ENCODE measurements at regions not wholly inside any gene's neighbourhood (a gene's known extent, or its start where the extent isn't known, plus 50 kb on each side); places are given as distances from the start of the nearest gene placed in this dataset.

DNA sequence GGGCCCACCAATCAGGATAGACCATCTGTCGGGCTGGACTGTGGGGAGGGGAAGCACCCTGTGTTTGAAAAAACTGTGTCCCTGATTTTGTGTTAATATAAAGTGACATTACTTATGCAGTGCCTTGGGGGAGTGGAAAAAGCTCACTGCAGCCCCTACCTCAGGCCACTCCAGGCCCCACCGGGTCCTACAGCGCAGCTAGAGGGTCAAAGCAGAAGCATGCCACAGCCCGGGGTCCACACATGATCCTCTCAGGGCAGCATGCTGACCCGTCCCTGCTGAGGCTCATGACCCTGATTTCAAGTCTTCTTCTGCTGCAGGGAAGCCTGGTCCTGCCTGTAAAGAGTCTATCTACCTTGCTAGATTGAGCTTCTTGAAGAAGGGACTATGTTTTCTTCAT is 133.0 kb upstream of the PLCB4 start:
- intact Hi-C loops (cut with DNase I), result loop anchor here (10.0 kb wide), 1 partner anchor 81 kb away; no protein-coding TSS in a partner anchor

DNA sequence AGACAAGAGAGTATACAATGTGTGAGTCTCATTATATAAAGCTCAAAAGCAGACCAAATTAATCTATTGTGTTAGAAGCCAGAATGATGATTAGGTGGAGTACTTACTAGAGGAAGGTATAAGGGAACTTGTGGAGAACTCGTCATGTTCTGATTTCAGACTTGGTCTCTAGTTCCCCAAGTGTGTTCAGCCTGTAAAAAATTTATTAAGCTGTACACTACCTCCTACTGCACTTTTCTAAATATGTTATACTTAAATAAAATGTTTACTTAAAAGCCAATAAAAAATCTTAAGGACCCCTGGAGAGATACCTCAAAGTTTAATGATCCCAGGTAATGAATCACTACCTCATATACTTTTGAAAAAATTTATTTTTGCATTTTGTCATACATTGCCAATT is 130.4 kb upstream of the PLCB4 start:
- ATAC-seq (ENCODE audit: poor library complexity) (no peak), DNase-seq (no peak)
- intact Hi-C loops (cut with DNase I), result loop anchor here (10.0 kb wide), 1 partner anchor 84 kb away; no protein-coding TSS in a partner anchor

More for the DNA sequence above, 133.0 kb upstream of the PLCB4 start:
- DNase-seq, result no peak
- no peak for ATAC-seq (ENCODE audit: poor library complexity)

DNA sequence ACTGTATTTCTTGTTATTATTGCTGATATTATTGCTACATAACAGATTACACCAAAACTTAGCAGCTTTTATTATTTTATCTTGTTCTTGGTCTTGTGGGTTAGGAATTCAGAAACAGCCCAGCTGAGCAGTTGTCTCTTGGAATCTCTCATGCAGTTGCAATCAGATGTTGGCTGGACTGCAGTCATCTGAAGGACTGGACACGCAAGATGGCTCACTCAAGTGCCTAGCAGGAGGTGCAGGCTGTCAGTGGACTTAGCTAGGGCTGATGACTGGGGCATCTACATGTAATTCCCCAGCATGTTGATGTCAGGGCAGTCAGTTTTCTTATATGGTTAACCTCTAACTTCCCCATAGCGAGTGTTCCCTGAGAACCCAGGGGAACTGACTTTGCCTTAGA is 128.6 kb upstream of the PLCB4 start:
- intact Hi-C loops (cut with DNase I), result no loop called here
- DNase-seq, result no peak

GRCh38 chr20:8943631-8944030 is 125.3 kb upstream of the PLCB4 start:
- DNase-seq, result no peak
- ATAC-seq (ENCODE audit: poor library complexity), result peak; percentile 29
- intact Hi-C loops (cut with DNase I), result no loop called here

More for the DNA sequence above, 128.6 kb upstream of the PLCB4 start:
- no peak for ATAC-seq (ENCODE audit: poor library complexity)

DNA sequence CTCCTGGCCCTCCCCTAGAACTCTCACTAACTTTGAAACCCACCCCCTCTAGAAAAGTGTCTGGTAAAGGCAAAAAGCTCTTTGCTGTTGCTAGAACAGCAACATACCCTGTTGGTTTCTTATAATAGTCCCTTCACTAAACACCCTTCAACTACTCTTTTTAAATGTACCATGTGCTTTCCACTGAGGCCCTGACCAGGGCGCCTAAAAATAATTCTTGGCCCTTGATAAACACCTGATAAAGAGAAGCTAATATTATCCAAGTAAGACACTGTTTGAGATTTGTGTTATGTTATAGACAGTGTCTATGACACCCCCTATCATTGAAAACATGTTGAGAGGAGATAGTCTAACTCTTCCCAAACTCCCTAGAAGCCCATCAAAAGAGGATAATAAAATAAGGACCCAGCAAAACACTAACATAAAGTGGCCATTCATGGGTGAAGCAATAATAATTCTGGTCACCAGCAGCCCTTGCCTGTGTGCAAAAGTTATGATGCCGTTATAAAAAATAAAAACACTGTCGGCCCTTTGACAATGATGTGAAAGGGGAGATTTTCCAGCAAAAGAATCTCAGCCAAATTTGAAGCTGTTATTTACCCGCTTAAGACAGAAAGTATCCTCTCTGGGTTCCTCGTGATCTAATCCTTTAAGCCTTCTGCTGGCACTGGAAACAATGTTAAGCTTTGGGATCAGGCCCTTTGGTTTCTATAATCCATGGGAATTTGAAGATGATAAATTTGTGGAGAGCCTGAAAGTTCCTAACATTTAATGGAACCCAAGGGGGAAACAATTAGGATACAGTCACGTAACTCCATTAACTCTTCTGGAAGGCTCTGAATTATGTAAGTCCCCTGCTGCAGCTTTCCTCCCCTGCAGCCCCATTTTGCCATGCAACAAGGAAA is 122.6 kb upstream of the PLCB4 start:
- intact Hi-C loops (cut with DNase I), result no loop called here
- ATAC-seq (ENCODE audit: poor library complexity), result peak; percentile 76

GRCh38 chr20:8948442-8949020 is 120.4 kb upstream of the PLCB4 start:
- intact Hi-C loops (cut with DNase I), result no loop called here
- no peak for DNase-seq
- ATAC-seq (ENCODE audit: poor library complexity), result no peak

More for the DNA sequence above, 122.6 kb upstream of the PLCB4 start:
- DNase-seq, result no peak

DNA sequence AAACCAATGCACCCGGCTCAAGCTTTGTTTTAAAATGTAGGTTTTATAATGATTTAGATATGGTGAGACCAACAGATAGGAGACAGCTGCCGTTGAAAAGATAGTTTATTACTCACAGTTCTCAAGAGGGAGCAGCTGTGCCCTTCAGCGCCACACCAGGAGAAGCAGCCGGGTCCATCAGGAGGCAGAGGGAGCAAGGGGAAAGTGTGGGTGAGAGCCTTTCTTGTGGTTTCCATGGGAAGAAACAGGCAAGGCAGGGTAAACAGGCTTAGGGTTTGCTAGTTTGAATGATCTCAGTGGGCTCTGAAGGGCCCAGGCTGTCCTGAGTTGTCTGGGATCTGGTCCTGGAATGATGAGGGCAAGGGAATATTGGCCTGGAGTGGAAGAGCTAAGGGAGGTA is 117.7 kb upstream of the PLCB4 start:
- no peak for ATAC-seq (ENCODE audit: poor library complexity)
- no peak for DNase-seq
- intact Hi-C loops (cut with DNase I), result no loop called here

GRCh38 chr20:8952721-8953120 is 116.2 kb upstream of the PLCB4 start:
- ATAC-seq (ENCODE audit: poor library complexity), result no peak
- DNase-seq, result no peak
- intact Hi-C loops (cut with DNase I), result no loop called here

DNA sequence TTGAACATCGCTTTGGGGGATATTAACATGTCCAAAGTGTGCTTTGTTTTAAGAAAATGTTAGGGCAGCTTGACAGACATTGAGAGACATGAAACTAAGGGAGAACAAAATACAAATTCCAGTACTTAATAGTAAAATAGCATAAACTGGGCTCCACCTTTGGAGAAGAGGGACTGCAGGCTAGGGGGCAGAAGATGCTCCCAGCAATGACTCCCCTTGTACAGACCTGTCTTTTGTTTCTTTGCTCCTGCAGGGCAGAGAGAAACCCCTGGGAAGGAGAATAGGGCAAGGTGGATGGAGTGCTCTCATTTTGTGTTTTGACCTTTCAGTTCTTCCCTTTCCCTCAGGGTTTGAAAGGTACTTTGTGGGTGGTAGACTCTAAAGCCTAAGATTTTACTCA is 115.6 kb upstream of the PLCB4 start:
- no peak for ATAC-seq (ENCODE audit: poor library complexity)
- DNase-seq, result no peak
- intact Hi-C loops (cut with DNase I), result no loop called here

DNA sequence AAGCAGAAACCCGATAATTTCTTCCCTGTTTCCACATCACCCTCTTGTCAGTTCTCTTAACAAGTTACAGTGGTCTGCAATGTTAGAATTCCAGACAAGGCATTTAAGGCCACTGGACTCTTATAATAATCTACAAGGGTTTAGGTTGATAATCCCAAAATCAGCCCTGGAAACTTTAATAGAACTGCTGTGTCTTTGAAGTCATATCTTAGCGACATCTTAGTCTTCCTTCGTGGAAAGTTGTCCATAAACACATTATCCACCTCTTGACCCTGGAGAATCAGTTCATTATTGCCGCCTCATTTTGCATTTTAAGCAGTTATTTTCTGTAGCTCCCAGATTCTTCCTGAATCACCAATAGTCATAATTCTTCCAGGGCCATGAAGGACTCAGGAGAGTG is 108.6 kb upstream of the PLCB4 start:
- no peak for ATAC-seq (ENCODE audit: poor library complexity)
- intact Hi-C loops (cut with DNase I), result no loop called here
- DNase-seq, result no peak

- ATAC-seq (ENCODE audit: poor library complexity), result no peak
- intact Hi-C loops (cut with DNase I), result no loop called here
Measured at GRCh38 chr20:8963330-8963729, 105.6 kb upstream of the PLCB4 start.

GRCh38 chr20:8964959-8965562 is 103.8 kb upstream of the PLCB4 start:
- DNase-seq (no peak), ATAC-seq (ENCODE audit: poor library complexity) (peak; percentile 41)
- intact Hi-C loops (cut with DNase I), result no loop called here

More at GRCh38 chr20:8963330-8963729, 105.6 kb upstream of the PLCB4 start:
- DNase-seq, result no peak

DNA sequence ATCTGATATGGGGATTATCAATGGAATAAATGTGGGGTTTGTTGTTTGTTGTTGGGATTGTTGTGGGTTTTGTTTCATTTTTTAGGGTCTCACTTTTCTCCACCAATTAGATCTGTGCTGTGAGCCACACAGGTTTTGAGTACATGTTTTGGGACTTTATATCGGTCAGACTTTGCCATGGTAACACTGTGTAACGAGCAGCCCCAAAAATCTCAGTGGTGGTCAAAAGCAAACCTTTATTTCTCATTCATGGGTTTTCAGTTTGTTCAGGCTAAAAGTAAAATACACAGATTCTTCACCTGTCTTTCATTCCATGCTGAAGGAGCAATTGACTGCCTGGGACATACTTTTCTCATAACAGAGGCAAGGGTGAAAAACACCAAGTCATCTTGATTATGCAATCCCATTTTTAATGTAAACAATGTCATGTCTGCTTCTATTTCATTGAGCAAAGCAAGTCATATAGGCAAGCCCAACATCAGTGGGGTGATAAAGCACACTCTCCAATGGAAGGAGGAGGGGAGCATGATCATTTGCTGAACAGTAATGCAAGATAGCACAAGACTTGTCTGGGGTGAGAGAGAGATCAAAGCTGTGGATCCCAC is 101.1 kb upstream of the PLCB4 start:
- intact Hi-C loops (cut with DNase I), result no loop called here
- DNase-seq (no peak), ATAC-seq (ENCODE audit: poor library complexity) (no peak)

DNA sequence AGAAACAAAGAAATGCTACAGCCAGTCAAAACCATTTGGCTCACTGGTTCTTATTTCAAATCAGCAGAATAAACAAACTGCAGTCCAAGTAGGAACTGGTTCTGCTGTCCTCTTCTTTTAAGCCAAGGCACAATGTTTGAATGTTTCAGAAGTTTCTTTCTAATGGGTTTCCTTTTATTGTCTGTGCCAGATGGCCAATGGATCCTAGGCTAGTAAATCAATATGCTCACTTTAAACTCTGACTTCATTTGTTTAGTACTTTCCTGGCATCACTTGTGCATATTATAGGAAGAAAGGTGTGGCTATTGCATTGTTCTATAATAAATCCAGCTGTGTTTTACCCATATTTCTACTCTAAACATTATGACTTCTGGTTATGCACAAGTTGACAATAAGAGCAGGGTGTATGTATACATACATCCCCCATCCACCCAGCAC is 99.7 kb upstream of the PLCB4 start:
- no peak for DNase-seq
- no peak for ATAC-seq (ENCODE audit: poor library complexity)
- intact Hi-C loops (cut with DNase I), result no loop called here

- intact Hi-C loops (cut with DNase I), result no loop called here
- ATAC-seq (ENCODE audit: poor library complexity) (no peak), DNase-seq (no peak)
Measured at GRCh38 chr20:8971669-8972316, 97.1 kb upstream of the PLCB4 start.

DNA sequence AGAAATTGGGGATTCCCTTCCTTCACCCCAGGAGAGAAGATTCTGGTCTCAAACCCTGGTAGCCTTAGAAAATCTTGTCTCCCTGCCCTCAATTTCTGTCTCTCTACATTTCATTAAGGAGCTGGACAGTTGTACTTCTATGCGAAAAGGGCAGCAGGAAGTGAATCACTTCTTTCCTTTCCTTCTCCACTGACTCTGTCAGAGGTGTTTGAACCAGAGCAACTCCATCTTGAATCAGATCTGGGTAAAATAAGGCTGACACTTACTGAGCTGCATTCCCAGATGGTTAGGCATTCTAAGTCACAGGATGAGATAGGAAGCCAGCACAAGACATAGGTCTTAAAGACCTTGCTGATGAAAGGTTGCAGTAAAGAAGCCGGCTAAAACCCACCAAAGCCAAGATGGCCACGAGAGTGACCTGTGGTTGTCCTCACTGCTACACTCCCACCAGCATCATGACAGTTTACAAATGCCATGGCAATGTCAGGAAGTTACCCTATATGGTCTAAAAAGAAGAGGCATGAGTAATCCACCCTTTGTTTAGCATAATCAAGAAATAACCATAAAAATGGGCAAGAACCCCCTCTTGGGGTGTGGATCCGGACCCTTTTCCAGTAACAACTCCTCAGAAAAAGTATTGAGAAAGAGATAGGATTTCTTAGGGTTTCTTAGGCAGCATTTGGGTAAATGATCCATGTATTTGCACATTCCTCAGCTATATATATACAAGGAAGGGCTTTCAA is 95.8 kb upstream of the PLCB4 start:
- intact Hi-C loops (cut with DNase I), result no loop called here
- ATAC-seq (ENCODE audit: poor library complexity) (no peak), DNase-seq (no peak)

GRCh38 chr20:8974009-8974708 is 94.7 kb upstream of the PLCB4 start:
- no peak for DNase-seq
- intact Hi-C loops (cut with DNase I), result no loop called here
- ATAC-seq (ENCODE audit: poor library complexity), result no peak

GRCh38 chr20:8981482-8981881 is 87.4 kb upstream of the PLCB4 start:
- DNase-seq, result no peak
- peak; percentile 60 for ATAC-seq (ENCODE audit: poor library complexity)
- intact Hi-C loops (cut with DNase I), result loop anchor here (10.0 kb wide), 1 partner anchor 127 kb away; no protein-coding TSS in a partner anchor

Data from Right ventricle myocardium superior (tissue), 1 donor.